GM21737 (cell line): ENCODE measurements at regions not wholly inside any gene's neighbourhood (a gene's known extent, or its start where the extent isn't known, plus 50 kb on each side); places are given as distances from the start of the nearest gene placed in this dataset.
"Not testable (repeated sequence)": the region's sequence is repeated elsewhere in the genome, so short reads cannot be mapped to it uniquely, and the experiment has no call there.

Experiments
- ATAC-seq: cut with Tn5 transposase; IDR thresholded peaks from one replicate; pipeline ENCODE4 v1.9.1; 2021; ENCODE audit warnings: mild to moderate bottlenecking, moderate library complexity; ENCODE audit not compliant: unreplicated experiment

DNA sequence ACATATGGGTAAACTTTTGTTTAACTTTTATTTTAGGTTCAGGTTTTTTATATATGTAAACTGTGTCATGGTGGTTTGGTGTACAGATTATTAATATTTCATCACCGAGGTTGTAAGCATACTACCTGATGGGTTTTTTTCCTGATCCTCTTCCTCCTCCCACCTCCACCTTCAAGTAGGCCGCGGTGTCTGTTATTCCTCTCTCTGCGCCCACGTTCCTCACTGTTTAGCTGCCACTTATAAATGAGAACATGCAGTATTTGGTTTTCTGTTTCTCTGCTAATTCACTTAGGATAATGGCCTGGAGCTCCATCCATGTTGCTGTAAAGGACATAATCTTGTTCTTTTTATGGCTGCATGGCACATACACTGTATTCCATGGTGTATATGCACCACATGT, 1000.0 kb upstream of the CELF2 start:
- no peak for ATAC-seq

DNA sequence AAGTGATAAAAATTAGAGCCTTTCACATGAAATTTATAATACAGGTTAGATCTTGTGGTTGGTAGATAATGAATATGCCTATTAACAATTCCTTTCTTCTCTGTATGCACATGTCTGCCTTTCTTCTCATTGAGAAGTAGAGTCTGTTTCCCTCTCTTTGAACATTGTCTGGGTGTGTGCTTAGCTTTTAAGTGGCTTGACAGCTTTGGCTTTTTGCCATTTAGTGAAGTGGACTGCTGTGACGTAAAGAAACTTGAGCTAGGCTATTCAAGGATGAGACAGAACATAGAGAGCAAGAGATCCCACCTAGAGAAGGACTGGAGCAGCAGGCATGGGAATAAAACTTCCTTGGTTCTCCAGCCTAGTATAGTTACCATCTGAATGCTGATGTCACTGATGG, 996.7 kb upstream of the CELF2 start:
- ATAC-seq = no peak

DNA sequence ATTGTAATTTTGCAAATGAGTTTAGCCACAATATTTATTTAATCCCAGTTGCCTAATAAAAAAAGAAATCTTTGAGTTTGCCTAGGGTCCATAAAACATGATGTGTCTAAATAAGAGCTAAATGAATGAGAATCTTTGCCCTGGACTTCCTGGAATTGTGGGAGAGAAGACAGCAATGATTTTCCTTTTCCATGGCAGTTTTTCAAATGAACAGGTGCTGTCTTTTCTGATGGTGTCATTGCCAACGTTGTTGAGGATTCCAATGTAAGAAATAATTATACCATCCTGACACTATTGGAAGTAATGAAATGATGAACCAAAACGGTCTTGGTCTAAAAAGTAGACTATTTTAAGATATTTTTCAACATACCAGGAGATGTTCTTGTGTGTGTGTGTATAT, 984.7 kb upstream of the CELF2 start:
- ATAC-seq = no peak

DNA sequence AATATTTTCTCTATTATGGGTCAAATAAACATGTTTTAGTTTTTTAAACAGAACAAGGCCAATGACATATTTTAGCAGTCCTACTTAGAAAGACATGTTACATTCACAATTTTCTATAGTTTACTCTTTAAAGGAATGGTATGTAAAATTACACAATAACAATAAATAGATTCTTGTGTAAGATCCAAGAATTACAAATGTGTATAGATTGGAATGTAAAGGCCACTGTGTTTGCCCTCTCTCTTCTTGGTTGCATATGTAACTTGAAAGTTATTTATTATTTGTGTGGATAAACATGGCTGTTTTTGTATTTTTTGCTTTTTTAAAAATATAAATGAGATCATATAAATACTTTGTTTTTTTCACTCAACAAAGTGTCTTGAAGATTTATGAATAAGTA, 979.3 kb upstream of the CELF2 start:
- ATAC-seq = no peak

DNA sequence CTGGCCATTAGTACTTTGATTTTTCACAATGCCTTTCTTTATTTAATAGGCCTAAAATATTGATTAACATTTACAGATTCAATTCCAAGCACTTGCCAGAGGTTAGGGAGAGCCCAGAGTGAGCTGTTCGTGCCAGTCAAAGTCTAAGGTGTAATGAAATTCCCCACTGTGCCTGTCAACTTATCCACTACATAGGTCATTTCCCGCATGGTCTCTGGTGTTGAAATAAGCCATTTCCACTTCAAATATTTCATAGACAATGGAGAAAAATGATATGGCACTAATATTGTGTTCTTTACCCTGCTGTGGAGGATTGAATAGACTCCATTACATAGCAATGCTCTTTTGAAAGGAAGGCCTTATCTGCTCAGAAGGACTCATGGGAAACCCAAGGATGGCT, 978.1 kb upstream of the CELF2 start:
- no peak for ATAC-seq

DNA sequence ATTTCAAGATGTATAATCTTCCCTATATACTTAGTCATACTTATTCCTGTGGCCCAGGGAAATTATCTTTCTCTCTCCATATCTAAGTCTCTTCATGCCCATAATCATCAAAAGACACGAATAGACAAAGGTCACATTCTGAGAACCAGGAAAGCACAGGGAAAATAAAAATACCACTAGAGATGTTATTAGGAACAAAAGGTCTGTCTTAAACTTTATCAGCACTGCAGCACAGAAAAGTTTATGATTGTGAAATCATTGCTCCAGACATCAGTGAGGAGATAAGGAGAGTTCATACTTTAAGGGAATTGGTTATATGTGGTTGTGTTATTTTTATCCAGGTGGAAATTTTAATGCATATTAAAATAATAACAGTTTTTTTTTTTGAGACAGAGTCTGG, 974.6 kb upstream of the CELF2 start:
- ATAC-seq = no peak

DNA sequence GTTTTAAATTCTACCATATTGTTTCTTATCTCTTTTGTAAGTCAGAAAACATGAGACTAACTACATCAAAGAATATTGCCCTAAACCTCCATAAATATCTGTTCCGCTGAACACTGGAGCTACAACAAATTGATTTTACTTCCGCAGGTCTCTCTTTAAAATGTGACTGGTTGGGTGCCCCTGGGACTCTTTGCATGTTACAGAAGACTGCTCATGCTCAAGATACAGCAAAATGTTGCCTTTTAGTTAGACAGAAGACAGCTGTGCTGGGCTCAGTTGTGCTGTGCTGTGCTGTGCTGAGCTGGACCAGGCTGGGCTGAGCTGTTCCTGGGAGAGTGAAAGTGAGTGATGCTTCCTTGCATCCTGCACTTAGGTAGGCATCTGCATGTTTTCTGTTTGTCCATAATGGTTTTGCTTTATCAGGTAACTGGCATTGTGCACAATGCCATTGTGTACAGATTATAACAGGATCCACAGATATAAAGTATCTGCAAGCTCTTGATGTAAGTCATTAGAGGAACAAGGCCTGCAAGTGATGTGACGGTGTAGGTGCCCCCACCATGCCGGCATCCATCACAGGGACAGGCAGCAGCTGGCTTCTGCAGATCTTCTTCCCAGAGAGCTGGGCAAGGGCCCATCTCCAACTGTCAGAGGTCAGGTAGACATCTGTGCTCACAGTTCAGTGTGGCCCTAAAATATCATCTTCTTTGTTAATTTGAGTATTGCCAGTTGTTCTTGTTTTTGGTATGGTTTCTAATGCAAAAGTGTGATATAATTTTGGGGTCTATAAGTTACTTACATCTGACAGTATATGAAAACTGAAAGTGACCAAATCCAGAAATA, 972.5 kb upstream of the CELF2 start:
- no peak for ATAC-seq

DNA sequence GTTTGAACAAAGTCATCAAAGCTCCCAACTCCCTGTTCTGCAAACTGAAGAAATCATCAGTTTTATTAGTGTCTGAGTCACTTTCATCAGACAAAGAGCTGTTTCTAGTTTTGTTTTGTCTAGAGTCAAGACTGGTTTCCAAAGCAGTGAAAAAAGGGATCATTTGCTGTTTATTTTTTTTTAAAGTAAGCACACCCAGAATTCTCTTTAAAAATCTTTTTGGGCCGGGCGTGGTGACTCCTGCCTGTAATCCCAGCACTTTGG, 972.0 kb upstream of the CELF2 start:
- ATAC-seq = no peak

DNA sequence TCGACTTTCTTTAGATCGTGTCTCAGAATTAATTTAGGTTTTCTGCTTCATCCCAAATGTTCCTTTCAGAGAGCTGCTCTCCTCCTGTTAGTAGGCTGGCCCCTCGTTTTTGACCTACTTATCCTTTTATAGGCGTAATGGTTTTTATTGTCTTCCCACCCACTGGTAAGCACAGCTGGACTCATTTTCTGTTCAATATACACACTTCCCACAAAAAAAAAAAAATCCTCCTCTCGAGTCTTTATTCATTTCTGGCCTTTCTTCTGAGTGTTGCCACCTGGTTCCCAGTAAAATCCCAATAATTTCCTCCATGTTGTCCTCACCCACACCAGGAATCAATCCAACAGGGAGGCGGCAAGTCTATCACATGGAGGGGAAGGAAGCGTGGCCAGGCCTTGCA, 970.2 kb upstream of the CELF2 start:
- ATAC-seq = no peak

DNA sequence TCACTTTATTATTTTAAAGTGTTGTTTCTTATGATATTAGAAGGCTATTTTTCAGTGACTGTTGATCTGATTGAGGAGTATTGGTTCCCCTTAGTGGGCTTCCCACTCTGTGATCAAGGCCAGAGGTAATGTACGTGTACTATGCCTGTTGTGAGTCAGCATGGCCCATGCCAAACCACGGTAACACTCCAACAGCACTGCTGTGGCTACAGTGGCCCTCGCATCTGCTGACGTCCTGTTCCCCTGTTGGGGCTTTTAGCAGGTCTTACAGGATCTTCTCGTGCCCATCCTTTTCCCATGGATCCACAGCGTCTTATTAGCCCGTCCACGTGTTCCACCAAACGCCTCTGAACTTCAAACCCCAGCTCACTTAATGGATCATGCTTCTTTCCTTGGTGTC, 964.6 kb upstream of the CELF2 start:
- no peak for ATAC-seq

DNA sequence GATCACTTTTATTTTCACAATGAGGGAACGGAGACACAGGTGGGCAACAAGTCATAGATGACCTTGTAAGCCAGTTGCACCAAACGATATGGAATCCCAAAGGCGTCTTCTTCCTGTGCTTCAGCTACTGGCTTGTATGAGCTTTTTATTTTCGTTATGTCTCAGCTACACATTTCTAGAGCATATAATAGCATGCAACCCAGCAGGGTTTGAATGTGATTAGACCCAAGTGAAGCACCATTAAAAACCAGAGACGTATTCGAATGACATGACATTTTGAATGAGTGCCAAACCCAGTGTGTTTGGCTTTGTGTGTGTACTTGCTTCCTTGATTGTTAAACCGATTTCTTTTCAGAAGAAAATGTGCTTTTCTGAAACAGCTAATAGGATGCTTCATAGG, 963.2 kb upstream of the CELF2 start:
- no peak for ATAC-seq

DNA sequence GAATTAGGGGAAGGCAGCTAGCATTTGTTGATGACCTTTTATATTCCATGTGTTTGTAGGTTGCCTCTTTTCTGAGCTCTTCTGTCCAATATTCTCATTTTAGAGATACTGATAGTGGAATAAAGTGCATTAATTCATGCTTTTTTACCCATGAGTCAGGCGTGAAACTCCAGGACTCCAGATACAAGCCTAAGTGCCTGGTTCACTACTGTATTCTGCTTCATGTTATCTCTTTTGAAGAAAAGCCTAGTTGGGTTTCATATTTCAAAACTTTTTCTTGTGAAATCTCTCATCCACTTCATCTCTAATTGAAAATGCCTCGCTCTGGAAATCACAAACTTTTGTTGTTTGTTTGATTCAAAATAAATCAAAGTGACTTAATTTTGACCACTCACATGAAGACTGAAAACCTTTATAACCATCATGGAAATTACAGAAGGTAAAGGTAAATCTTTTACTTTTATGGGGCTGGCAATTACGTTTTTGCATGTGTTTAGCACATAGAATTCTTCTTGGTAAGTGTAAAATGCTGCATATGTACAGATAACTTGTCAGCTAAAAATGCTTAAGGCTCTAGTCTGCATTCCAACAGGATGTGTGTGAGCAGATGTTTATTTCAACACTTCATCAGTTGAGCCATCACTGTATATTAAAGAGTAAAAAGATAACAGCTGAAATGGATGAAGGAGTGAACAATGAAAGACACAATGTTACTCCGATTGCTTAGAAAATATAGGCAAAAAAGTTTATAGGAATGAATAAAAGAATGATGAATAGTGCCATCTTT, 961.8 kb upstream of the CELF2 start:
- ATAC-seq = no peak

DNA sequence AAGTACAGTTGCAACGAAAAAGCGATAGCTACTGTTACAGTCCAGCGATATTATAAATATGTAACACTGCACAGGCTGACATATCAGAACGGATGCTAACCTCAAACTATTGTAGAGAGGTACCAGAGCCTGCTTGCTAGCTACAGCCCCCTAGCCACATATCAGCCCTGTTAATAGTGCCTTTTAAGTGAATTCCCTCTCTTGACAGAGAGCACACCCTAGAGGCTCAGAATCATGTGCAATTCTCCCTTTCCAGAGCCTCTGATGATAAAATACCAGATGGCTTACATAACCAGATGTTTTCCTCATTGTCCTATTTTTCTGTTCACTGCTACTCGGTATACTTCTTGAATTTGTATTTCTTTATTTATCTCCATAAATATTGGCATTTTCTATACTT, 960.7 kb upstream of the CELF2 start:
- ATAC-seq = no peak

DNA sequence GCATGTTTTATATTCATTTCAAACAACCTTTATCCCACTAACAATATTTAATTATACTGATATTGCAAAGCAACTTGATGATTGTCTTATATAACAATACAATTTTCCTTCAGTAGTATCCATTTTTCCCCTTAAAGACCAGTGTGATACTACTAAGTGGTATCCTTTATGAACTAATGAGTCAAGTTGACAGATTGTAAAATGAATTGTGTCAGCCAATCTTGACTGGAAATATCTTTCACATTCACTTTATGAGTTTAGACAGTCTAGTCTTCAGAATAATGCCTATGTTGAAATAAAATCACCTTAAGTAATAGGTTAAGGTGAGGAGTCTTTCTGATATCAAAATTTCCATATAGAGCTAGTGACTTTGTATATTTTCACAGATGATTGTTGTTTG, 950.0 kb upstream of the CELF2 start:
- ATAC-seq = no peak

DNA sequence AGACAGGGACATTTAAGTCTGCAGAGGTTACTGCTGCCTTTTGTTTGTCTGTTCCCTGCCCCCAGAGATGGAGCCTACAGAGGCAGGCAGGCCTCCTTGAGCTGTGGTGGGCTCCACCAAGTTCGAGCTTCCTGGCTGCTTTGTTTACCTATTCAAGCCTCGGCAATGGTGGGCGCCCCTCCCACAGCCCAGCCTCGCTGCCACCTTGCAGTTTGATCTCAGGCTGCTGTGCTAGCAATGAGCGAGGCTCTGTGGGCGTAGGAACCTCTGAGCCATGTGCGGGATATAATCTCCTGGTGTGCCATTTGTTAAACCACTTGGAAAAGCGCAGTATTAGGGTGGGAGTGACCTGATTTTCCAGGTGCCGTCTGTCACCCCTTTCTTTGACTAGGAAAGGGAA, 942.8 kb upstream of the CELF2 start:
- not testable (repeated sequence) for ATAC-seq

DNA sequence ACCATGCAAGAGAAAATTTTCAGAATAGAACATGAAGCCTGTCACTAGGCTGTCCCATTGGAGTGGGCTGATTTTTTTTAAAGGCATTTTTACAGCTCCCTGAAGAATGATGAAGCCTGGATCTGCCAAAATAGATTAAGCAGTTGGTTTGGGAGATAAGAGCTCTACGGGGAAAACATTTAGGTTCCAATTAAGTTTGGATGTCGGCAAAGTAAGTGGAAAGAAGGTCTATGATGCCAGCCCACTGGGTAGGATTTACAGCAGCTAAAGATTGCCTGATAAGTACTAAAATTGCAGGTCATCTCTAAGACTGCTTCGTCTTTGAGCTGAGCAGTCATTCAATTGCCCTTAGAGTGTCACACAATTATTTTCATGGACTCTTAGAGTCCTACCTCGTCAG, 939.2 kb upstream of the CELF2 start:
- no peak for ATAC-seq

DNA sequence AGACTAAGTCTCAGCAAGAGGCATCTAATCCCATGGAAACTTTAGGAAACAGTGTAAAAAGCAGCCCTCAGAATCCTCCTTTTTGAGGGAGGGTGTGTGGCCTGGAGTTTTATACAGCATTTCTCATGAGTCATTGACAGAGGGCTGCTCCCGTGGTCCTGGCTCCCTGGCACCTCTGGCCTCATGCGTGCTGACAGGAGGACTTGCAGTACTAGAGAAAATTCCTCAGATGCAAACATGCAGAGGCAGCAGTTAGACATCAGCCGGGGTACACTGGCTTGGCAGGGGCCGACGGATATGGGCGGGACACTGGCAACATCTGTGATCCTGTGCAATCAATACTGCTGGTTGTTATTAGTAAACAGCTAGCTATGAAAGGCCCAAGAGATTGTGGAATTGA, 925.1 kb upstream of the CELF2 start:
- no peak for ATAC-seq

DNA sequence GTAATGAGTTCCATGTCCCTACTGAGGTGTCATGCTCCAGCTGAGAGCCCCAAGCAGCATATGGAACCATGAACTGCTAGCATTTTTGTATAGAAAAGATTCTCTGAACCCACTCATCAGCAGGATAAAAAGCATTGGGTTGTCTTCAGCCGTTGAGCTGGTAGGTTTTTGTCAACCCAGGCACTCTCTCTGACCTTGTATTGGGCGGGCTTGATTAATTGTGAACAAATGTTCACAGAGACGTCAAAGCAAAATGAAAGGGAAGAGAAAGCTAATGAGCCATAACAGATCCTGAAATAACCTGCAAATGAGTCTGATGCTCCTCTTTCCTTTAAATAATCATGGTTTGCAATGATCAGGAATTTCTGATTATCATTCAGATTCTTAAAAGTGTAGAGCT, 924.7 kb upstream of the CELF2 start:
- ATAC-seq = no peak

DNA sequence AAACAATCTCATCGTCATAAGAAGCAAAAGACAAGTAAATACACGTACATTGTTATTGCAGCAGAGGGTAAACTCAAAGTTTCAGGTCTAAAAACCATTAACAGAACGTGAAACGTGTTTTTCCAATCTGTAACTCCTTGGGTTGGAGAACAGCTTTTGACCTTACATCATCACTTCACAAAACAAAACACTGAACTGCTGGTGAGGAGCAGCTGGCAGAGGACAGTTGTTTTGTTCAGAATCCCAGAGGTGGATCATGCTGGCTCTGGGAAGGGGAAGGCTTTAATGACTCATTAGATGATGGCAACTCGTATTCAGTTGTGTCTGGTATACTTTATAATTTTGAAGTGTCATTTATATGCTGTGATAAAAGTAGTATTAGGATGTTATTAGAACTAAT, 923.0 kb upstream of the CELF2 start:
- ATAC-seq = no peak

DNA sequence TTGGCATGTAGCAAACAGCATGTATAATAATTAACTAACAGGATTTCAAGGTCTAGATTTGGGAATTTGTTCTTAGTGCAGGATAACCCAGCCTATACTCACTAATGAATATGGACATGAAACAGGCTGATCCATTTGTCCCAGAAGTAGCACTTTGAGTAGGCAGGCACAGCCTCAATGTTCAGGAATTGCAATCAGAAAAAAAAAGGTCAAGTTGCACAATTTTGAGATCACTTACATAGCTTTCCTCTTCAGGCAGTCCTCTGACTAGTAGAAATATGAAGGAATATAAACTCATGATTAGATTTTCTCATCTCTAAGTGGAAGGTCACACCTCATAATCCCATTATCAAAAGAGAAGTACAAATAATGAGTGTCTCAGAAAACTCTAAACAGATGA, 921.4 kb upstream of the CELF2 start:
- no peak for ATAC-seq

DNA sequence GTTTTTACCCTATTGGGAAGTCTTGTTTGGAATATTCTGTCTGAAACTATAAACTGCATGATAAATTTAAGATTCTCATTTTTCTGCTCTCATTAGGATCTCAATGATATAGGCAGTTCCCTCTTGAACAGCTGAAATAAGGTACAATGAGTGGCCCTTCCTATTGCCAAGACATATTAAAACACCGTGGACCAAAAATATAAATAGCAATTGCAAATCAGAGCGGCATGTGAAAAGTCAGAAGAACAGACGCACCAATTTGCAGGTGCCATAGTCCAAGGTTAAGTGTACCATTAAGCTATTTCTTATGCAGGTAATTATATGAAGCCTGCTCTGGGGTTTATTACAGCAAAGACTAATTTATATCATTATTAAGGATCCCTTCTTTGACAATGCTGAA, 920.8 kb upstream of the CELF2 start:
- no peak for ATAC-seq

DNA sequence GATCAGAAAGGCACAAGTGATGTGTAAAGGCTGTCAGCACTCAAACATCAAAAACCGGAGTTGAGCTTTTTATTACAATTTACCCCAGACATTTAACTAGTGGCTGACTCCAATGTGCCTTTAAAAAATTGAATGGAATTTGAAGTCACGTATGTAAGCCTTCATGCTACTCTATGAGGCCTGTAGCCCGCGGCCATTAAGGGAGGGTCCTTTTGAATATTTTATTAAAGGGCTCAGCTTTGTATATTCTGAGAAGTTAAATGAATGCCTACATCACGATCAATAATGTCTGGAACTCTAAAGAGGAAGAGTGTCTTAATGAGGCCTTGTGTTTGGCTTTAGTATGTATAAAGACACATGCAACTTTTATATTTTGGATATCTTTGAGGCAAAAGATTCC, 916.6 kb upstream of the CELF2 start:
- ATAC-seq = no peak
